ENCODE measurements at regions not wholly inside any gene's neighbourhood (a gene's known extent, or its start where the extent isn't known, plus 50 kb on each side); places are given as distances from the start of the nearest gene placed in this dataset.

DNA sequence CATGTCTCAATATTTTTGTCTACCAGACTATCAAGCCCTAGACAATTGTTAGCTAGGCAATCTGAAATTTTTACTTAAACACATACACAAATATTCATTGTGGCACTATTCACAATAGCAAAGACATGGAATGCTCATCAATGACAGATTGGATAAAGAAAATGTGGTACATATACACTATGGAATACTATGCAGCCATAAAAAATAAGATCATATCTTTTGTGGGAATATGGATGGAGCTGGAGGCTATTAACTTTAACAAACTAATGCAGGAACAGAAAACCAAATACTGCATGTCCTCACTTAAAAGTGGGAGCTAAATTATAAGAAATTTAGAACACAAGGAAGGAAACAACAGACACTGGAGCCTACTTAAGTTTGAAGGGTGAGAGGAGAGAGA, 288.6 kb upstream of the MIR17HG start:
- TF ChIP-seq ZNF274 (IDR thresholded peaks at IDR 0.05; ENCODE audit: low read depth, low read length) (no peak), SUZ12 (IDR thresholded peaks at IDR 0.05; ENCODE audit: extremely low read depth, insufficient read depth, insufficient read length) (no peak), YY1 (IDR thresholded peaks at IDR 0.05; ENCODE audit: insufficient read depth, insufficient read length) (no peak)
